NCI-H82 (cell line): ENCODE measurements at regions not wholly inside any gene's neighbourhood (a gene's known extent, or its start where the extent isn't known, plus 50 kb on each side); places are given as distances from the start of the nearest gene placed in this dataset.

Source experiments
- DNase-seq: peaks from one replicate; lab custom pipeline; 2025; lab: John Stamatoyannopoulos, UW

GRCh38 chr6:14818422-14818884 lies 427.4 kb upstream of the JARID2 start:
- no peak for DNase-seq

- no peak for DNase-seq
Observed at GRCh38 chr6:14819001-14819400, 426.9 kb upstream of the JARID2 start.

GRCh38 chr6:14819840-14820420 lies 425.9 kb upstream of the JARID2 start:
- DNase-seq, result no peak

- DNase-seq, result no peak
Observed at GRCh38 chr6:14822012-14822553, 423.8 kb upstream of the JARID2 start.

- no peak for DNase-seq
Observed at GRCh38 chr6:14822679-14823078, 423.2 kb upstream of the JARID2 start.

GRCh38 chr6:14824060-14824459 lies 421.8 kb upstream of the JARID2 start:
- peak; percentile 44 for DNase-seq

- DNase-seq, result no peak
Observed at GRCh38 chr6:14824484-14825275, 421.2 kb upstream of the JARID2 start.

GRCh38 chr6:14826456-14826855 lies 419.4 kb upstream of the JARID2 start:
- no peak for DNase-seq

- no peak for DNase-seq
Observed at GRCh38 chr6:14827354-14827753, 418.5 kb upstream of the JARID2 start.

GRCh38 chr6:14828201-14828611 lies 417.7 kb upstream of the JARID2 start:
- DNase-seq, result no peak

GRCh38 chr6:14831070-14831469 lies 414.8 kb upstream of the JARID2 start:
- DNase-seq, result no peak

GRCh38 chr6:14831937-14832336 lies 413.9 kb upstream of the JARID2 start:
- DNase-seq, result no peak

- no peak for DNase-seq
Observed at GRCh38 chr6:14832427-14832826, 413.4 kb upstream of the JARID2 start.

GRCh38 chr6:14834851-14835530 lies 410.9 kb upstream of the JARID2 start:
- DNase-seq, result no peak

GRCh38 chr6:14837435-14837834 lies 408.4 kb upstream of the JARID2 start:
- DNase-seq, result no peak

GRCh38 chr6:14838133-14838583 lies 407.7 kb upstream of the JARID2 start:
- DNase-seq, result peak; percentile 59

GRCh38 chr6:14841901-14842421 lies 403.9 kb upstream of the JARID2 start:
- no peak for DNase-seq

GRCh38 chr6:14844411-14844810 lies 401.5 kb upstream of the JARID2 start:
- DNase-seq, result no peak

GRCh38 chr6:14848019-14848418 lies 397.9 kb upstream of the JARID2 start:
- no peak for DNase-seq

GRCh38 chr6:14849185-14849584 lies 396.7 kb upstream of the JARID2 start:
- no peak for DNase-seq

- DNase-seq, result no peak
Observed at GRCh38 chr6:14851281-14851680, 394.6 kb upstream of the JARID2 start.

- no peak for DNase-seq
Observed at GRCh38 chr6:14852375-14852774, 393.5 kb upstream of the JARID2 start.
